Coronary artery (tissue), 2 donors: ENCODE measurements at regions not wholly inside any gene's neighbourhood (a gene's known extent, or its start where the extent isn't known, plus 50 kb on each side); places are given as distances from the start of the nearest gene placed in this dataset.

ENCODE experiments used
- DNase-seq: peaks from one replicate; pipeline ENCODE4 v3.0.0-alpha.2; 2017; ENCODE audit warnings: low spot score
- H3K27ac ChIP-seq, 2 donors: fragments of 200-600 bp; sonication (generic); one replicate each; pipeline ENCODE4 v1.5.1; 2016 to 2019
- H3K4me3 ChIP-seq: fragments of 200-600 bp; sonication (generic); 2 replicates; pipeline ENCODE4 v1.5.1; 2016; ENCODE audit warnings: mild to moderate bottlenecking, moderate library complexity
- CTCF ChIP-seq: fragments of 200-600 bp; sonication (generic); IDR thresholded peaks from one replicate; pipeline ENCODE4 v1.5.1; 2019; ENCODE audit warnings: antibody characterized with exemption

GRCh38 chr1:8169364-8170058 is 143.4 kb upstream of the ERRFI1 start:
- no peak for DNase-seq
- peak overlapping the region; percentile 1 for H3K4me3 ChIP-seq
- no peak for TF ChIP-seq CTCF
- H3K27ac ChIP-seq: peak overlapping the region in 1 of 2 donors; percentile 27

- H3K27ac ChIP-seq: no peak overlapping the region
- no peak overlapping the region for H3K4me3 ChIP-seq
- no peak for TF ChIP-seq CTCF
- DNase-seq: no peak
Measured at GRCh38 chr1:8167936-8168335, 141.8 kb upstream of the ERRFI1 start.

GRCh38 chr1:8166406-8166805 is 140.3 kb upstream of the ERRFI1 start:
- H3K4me3 ChIP-seq: no peak overlapping the region
- no peak overlapping the region for H3K27ac ChIP-seq
- TF ChIP-seq CTCF: no peak
- DNase-seq: no peak

- Histone ChIP-seq H3K4me3 (no peak overlapping the region), H3K27ac (no peak overlapping the region)
- no peak for DNase-seq
- no peak for TF ChIP-seq CTCF
Measured at GRCh38 chr1:8165595-8166360, 139.7 kb upstream of the ERRFI1 start.

GRCh38 chr1:8164670-8165069 is 138.6 kb upstream of the ERRFI1 start:
- no peak for TF ChIP-seq CTCF
- Histone ChIP-seq H3K27ac (no peak overlapping the region), H3K4me3 (no peak overlapping the region)
- no peak for DNase-seq

- DNase-seq: no peak
- Histone ChIP-seq H3K27ac (no peak overlapping the region), H3K4me3 (no peak overlapping the region)
- TF ChIP-seq CTCF: no peak
Measured at GRCh38 chr1:8163039-8163438, 136.9 kb upstream of the ERRFI1 start.

- Histone ChIP-seq H3K4me3 (no peak overlapping the region), H3K27ac (no peak overlapping the region)
- no peak for DNase-seq
- no peak for TF ChIP-seq CTCF
Measured at GRCh38 chr1:8162168-8162567, 136.1 kb upstream of the ERRFI1 start.
